Mammary epithelial cell (primary cell): ENCODE measurements at regions not wholly inside any gene's neighbourhood (a gene's known extent, or its start where the extent isn't known, plus 50 kb on each side); places are given as distances from the start of the nearest gene placed in this dataset.

Experiments used
- CTCF ChIP-seq, 2 donors: IDR thresholded peaks in 1 of 2; conservative IDR thresholded peaks in 1 of 2; 2 replicates each; pipeline ENCODE4 v1.5.1; 2011 to 2012; ENCODE audit warnings: inconsistent platforms in 2 of 2, low read length in 2 of 2, mild to moderate bottlenecking in 2 of 2, control low read depth in 1 of 2, low read depth in 1 of 2; ENCODE audit not compliant: insufficient read depth in 1 of 2; ENCODE audit errors: extremely low read depth in 1 of 2
- EZH2 ChIP-seq: IDR thresholded peaks from 2 replicates; pipeline ENCODE4 v1.6.1; 2012; ENCODE audit warnings: low read length, inconsistent platforms, borderline replicate concordance

- TF ChIP-seq CTCF (conservative IDR thresholded peaks at IDR 0.05 in 1 of 2, IDR thresholded peaks at IDR 0.05 in 1 of 2; ENCODE audit: extremely low read depth in 1 of 2, insufficient read depth in 1 of 2, low read depth in 1 of 2, low read length in 2 of 2) (no peak), EZH2 (no peak)
These were observed 132.9 kb upstream of the RAB4A start for GRCh38 chr1:229138058-229138457.
